HUDEP-2 (cell line): ENCODE measurements at regions not wholly inside any gene's neighbourhood (a gene's known extent, or its start where the extent isn't known, plus 50 kb on each side); places are given as distances from the start of the nearest gene placed in this dataset.
A peak's percentile ranks its signal among the peaks of the same experiment; 100 is the strongest.

Experiments
- DNase-seq, 76 experiments: peaks; one replicate each; lab custom pipeline; 2025; ENCODE audit not compliant: unreplicated experiment in 76 of 76; lab: John Stamatoyannopoulos, UW

DNA sequence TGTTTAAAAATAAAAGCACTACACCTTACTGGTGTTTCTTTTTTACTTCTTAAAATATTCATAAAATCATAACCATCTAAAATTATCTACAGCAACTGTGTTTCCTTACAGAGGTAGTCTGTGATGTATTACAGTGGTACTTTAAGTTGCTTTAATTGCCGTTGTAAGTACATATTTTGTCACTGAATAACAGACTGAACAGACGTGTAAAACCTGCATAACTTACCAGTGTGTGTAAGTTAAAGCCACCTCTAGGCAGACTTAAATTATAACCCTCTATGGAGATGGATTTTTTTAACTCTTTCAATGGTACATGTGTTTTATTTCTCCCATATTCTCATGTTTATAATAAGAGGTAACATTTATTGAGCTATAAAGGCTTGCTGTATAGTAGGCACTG, 166.8 kb downstream of the NR4A2 start:
- no peak for DNase-seq

- no peak for DNase-seq
Observed at GRCh38 chr2:156164091-156164720, 168.3 kb downstream of the NR4A2 start.

DNA sequence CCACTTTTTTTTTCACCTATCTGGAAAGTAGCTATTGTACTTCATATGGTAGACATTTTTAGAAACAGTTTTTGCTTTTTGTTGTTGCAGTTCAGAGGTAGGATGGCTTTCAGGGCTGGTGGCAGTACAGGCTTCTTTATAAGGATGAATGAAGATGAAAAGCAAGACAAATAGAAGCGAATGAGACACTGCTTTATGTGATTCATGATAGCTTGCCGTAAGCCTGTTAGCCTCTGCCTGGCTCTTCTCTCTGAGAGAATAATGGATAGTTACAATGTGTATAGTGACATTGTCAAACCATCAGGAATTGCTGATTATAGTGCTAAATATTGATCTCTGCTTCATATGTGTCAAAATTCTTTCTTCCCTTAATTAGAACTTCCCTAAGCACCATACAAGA, 173.7 kb downstream of the NR4A2 start:
- no peak for DNase-seq

DNA sequence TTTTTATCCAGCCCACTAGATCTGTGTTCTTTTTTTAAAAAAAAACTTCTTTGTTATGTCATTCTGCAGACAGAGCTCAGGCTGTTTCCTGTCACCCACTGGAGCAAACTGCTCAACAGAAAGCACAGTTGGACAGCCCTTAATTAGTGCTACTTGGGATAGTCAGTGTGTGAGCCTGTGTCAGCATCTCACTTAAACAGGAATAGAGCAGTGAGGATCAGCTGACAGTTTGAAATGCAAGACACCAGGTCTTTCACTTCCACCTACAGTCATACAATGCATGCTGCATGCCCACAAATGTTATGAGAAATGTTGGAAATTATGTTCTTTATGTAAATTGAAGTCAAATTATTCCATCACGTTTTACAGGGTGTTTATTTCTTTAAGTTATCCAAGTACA, 174.9 kb downstream of the NR4A2 start:
- no peak for DNase-seq

DNA sequence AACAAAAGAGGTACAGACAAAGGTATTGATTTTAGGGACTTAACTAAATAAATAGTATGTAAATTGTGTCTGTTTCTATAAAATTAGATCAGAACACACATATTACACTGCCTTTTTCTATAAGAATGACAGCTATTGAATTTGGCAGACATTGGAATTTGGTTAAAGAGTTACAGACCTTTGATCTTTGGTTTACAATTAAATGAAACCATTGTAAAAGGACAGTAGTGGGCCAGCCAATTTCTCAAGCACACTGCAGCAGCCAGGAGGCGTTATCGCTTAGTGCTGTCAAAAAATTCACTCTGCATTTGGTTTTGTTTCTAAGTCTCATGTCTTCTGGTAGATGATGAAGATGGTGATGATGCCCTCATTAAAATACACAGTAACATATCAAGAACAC, 175.9 kb downstream of the NR4A2 start:
- DNase-seq, result no peak

DNA sequence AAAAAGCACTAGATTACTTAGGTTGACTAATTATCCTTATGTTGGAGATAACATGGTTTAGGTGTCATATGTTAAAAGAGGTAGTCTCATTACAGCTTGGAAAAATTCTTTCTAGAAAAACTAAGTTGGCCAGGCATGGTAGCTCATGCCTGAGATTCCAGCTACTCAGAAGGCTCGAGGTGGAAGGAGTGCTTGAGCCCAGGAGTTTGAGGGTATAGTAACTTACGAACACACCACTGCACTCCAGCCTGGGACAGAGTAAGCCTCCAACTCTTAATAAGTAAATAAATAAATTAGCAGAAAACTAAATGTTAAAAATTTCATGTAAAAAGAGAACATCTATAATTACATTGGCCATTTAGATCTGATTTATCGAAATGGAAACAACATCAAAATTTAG, 177.2 kb downstream of the NR4A2 start:
- DNase-seq, result no peak

DNA sequence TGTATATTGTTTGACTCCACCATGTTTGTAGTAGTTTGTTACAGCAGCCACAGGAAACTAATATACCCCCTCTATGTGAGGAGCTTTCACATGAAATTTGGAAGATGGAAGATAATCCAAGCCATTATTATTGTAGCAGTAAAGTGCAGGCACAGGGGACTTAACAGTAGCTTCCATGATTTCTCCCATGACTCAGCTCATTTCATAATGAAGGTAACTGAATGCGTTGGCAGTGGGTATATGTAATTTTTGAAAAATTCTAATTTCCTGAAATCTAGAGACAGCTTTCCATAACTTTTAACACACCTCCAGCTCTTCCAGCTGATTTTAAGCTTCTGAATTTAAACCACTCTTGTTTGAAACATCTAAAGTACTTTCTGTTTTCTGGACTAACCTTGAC, 181.2 kb downstream of the NR4A2 start:
- DNase-seq, result no peak

DNA sequence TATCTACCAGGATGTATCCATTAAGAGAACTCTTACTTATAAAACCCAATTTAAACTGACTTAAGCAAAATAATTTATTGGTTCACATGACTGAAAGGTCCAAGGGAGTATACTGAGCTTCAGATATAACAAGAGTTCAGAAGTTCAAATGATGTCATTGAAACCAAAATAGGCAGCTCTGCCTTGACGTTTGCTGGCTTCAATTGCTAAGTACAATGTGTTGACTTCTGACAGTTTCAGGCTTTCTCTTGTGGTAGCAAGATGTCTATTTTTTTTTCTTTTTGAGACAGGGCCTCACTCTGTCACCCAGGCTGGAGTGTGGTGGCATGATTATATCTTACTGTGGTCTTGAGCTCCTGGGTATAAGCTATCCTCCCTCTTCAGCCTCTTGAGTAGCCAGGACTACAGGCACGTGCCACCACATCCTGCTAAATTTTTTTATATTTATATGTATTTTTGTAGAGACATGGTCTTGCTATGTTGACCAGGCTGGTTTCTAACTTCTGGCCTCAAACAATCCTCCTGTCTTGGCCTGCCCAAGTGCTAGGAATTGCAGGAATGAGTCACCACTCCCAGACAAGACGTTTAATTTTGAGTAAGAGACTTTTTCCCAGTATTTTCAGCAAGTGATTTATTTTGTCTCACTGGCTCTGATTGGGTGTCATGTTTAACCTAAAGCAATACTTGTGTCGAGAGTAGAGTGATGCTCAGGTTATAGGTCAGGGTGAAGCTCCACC, 184.8 kb downstream of the NR4A2 start:
- DNase-seq, result no peak

GRCh38 chr2:156145976-156146375, 186.5 kb downstream of the NR4A2 start:
- no peak for DNase-seq

DNA sequence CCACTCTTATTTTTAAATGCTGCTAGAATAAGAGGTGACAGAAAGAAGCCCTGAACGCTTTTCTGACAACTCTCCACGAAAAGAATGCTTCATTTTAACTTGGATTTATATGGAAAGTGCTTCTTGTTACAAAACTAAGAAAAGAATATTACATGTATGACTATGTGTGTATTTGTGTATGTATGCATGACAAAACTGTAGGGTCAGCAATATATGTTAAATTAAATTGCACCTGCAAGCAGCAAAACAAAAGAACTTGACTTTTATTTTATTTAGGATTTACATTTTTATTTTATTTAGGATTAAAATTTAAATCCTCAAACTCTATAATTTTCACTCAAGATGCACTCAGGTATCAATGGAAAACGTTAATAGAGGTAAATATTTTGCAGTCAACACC, 187.1 kb downstream of the NR4A2 start:
- DNase-seq, result no peak

GRCh38 chr2:156136566-156136965, 196.0 kb downstream of the NR4A2 start:
- no peak for DNase-seq

- no peak for DNase-seq
Observed at GRCh38 chr2:156134887-156135286, 197.6 kb downstream of the NR4A2 start.

DNA sequence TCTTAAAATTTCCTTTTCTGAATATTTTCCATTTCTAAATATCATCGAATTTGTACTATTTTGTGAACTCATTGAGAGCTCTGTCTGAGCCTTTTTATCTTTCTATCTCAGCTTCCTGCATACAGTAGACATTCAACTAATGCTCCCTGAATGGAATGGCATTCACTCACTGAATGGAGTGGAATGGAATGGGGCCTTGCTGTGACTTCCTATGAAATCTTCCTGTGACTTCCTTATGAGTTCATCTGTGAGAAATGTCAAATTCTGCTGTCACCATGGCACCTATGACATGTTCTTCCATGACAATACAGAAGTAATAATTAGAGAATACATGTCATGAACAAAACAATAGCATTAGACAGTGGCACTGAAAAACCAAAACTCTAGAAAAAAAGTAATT, 199.6 kb downstream of the NR4A2 start:
- no peak for DNase-seq

DNA sequence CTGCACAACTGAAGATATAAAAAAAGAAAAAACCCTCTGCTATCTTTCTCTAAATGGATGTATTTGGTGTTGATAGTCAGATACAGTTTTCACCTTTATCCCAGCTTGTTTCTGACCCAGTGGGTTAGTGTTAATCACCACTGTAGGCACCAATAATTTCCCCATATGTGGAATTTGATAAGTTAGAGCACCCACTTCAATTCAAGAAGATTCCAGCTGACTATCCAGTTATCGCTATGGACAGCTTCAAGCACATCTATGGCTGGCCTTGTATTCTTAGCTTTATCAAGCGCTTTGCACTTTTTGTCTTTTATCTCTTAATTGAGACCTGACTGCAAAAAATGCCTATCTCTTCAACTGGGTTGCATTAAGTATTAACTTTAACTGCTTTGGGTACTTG, 200.4 kb downstream of the NR4A2 start:
- peak in 6 of 76 experiments; percentile 43 to 75 (median 56) for DNase-seq

- DNase-seq, result no peak
Observed at GRCh38 chr2:156129227-156129626, 203.3 kb downstream of the NR4A2 start.

GRCh38 chr2:156125018-156125417, 207.5 kb downstream of the NR4A2 start:
- no peak for DNase-seq

DNA sequence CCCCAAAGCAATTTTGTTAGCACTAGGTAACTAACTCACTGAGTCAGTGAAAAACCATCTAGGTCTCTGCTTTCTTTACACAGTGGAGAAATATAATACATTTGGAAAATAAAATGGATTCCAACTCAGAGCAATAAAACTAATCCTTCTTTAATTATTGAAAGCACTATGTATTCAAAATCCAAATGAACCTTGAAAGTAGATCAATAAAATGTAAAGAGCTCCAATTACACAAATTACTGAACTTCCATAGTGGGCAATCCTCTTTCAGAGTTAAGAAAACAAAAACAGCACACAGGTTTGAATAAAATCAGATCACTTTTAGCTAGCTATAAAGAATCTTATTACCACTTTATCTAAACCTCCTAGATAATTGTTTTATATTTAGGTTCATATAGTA, 208.1 kb downstream of the NR4A2 start:
- no peak for DNase-seq

DNA sequence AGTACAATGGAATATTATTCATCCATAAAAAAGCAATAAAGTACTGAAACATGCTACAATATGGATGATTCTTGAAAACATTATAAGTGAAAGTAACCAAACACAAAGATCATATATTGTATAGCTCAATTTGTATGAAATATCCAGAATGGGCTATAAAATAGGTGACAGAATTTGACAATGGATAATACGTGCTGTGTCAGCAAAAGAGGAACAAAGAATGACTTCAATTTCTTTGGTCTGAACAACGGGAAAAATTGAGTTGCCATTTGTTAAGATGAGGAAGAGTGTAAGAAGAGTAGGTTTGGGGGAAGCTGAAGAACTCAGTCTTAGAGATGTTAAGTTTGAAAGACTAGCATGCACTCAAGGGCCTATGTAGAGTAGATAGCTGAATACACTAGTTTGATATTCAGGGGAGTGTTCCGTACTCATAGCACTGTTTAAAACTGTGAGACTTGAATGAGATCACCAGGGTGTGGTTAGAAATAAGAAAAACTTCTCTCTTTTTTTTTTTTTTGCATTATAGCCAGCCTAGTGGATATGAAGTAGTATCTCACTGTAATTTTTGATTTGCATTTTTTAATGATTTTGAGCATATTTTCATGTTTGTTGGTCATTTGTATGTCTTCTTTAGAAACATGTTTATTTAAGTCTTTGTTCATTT, 213.6 kb downstream of the NR4A2 start:
- no peak for DNase-seq

- no peak for DNase-seq
Observed at GRCh38 chr2:156116113-156116512, 216.4 kb downstream of the NR4A2 start.

DNA sequence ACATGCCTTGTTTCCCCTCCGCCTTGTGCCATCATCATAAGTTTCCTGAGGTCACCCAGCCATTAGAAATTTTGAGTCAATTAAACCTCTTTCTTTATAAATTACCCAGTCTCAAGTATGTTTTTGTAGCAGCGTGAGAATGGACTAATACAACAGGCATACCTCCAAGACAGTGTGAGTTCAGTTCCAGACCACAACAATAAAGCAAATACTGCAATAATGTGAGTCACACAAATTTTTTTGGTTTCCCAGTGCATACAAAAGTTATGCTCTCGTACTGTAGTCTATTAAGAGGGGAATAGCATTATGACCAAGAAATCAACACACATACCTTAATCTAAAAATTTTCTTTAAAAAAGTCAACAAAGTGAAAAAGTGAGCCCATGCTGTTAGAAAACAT, 217.2 kb downstream of the NR4A2 start:
- no peak for DNase-seq

- DNase-seq, result no peak
Observed at GRCh38 chr2:156112323-156112722, 220.2 kb downstream of the NR4A2 start.

DNA sequence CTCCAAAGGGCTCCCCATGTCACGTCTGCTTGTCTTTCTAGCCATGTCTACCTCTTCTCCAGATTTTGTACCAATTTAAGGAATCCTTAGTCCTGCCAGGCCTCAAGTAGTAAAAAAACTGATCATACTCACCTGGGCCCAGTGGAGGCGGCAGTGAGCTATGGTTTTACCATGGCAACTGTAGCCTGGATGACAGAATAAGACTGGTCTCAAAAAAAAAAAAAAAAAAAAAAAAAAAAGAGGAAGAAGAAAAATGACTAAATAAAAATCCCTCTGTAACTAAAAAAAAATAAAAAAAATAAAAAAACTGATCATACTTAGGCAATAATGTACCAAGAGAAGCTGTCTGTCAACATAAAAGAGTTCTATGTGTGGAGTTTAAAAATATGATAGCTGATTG, 221.6 kb downstream of the NR4A2 start:
- peak in 27 of 76 experiments; percentile 1 to 43 (median 7) for DNase-seq
